GM18867 (cell line): ENCODE measurements at regions not wholly inside any gene's neighbourhood (a gene's known extent, or its start where the extent isn't known, plus 50 kb on each side); places are given as distances from the start of the nearest gene placed in this dataset.
"Not testable (repeated sequence)": the region's sequence is repeated elsewhere in the genome, so short reads cannot be mapped to it uniquely, and the experiment has no call there.

ENCODE experiments used
- ATAC-seq: cut with Tn5 transposase; IDR thresholded peaks from one replicate; pipeline ENCODE4 v1.9.1; 2021; ENCODE audit warnings: mild to moderate bottlenecking, moderate library complexity; ENCODE audit not compliant: unreplicated experiment

- ATAC-seq: no peak
Observed at GRCh38 chr18:76051396-76052226, 443.4 kb downstream of the ZNF516 start.

- ATAC-seq: no peak
Observed at GRCh38 chr18:76046221-76046620, 448.8 kb downstream of the ZNF516 start.

DNA sequence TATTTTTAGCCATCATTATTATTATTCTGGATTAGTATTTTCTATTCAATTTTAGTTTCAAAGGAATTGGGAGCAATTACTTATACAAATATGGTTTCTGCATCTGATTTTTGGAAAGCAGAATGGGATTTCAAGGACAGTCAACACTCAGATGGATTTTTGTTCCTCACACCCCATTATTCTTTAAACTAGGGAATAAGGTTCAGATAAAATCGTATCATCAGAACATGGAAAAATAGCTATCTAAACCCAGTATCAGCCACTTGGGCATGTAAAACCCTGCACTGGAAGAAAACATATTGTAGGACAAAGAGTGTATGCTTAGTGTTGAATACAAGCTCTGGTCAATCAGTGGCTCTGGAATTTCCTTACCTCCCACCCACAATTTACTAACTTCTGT is 452.5 kb downstream of the ZNF516 start:
- ATAC-seq: no peak

- ATAC-seq: no peak
Observed at GRCh38 chr18:76018210-76018609, 476.8 kb downstream of the ZNF516 start.

GRCh38 chr18:76013057-76013456 is 482.0 kb downstream of the ZNF516 start:
- ATAC-seq: no peak

GRCh38 chr18:76005632-76006208 is 489.3 kb downstream of the ZNF516 start:
- no peak for ATAC-seq

- ATAC-seq: not testable (repeated sequence)
Observed at GRCh38 chr18:75987913-75988312, 507.1 kb downstream of the ZNF516 start.

GRCh38 chr18:75984853-75985252 is 510.2 kb downstream of the ZNF516 start:
- no peak for ATAC-seq

DNA sequence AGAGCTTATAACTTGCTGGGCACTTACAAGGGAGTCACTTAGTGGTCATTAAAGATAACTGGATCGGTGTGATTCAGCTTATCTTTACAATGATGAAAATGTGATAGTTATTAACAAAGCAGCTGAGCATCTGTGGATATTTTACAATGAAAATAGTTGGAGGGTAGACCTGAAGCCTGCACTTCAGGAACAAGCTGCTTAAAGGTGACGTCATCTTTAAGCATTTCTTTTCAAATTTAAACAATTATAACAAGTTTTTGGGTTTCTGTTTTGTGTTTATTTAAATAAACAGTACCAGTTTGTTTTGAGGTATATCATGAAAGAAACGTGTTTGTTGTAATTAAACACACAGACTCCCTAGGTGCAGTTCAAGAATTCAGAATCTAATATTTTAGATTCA is 513.9 kb downstream of the ZNF516 start:
- no peak for ATAC-seq

DNA sequence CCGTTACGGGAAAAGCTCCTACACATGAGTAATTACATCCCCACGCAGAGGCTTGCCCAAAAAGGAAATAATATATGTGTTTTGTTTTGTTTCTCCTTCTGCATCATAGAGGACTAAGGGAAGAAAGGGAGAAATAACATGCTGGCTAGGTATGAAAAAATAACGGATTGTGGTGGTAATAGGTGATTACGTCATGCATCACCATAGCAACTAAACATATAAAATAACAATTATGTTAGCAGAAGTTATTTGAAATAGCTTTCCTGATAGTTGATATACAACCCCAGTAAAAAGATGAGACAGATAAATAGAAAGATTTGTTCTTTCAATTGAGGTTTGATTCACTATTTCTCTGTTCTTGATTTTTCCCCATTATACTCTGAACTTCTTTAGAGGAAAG is 518.0 kb downstream of the ZNF516 start:
- no peak for ATAC-seq

- no peak for ATAC-seq
Observed at GRCh38 chr18:75970212-75970611, 524.8 kb downstream of the ZNF516 start.

DNA sequence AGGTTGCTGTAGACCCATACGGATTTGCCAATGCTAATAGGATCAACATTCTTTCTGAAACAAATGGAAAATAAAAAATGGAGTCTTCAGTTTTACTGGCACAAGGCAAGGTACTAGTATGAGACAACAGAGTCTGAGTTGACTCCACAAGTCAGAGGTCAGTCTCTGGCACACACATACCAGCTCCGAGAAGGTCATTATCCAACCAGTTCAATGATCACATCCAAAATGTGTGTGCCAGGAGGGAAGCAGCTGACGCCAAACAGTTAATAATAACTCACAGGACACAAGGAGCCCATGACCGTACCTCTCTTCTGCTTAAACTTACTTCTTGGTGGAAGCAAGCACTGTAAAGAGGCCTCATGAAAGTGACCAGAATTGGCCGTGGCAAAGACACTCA is 528.6 kb downstream of the ZNF516 start:
- no peak for ATAC-seq

- no peak for ATAC-seq
Observed at GRCh38 chr18:75962036-75962572, 532.9 kb downstream of the ZNF516 start.

DNA sequence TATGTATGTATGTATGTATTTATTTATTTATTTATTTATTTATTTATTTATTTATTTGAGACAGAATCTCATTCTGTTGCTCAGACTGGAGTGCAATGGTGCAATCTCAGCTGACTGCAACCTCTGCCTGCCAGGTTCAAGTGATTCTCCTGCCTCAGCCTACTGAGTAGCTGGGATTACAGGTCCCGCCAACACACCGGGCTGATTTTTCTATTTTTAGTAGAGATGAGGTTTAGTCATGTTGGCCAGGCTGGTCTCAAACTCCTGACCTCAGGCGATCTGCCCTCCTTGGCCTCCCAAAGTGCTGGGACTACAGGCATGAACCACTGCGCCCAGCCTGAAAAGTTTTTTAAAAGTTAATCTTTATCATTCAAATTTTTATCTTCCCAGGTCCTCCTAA is 532.9 kb upstream of the SMIM21 start:
- not testable (repeated sequence) for ATAC-seq

DNA sequence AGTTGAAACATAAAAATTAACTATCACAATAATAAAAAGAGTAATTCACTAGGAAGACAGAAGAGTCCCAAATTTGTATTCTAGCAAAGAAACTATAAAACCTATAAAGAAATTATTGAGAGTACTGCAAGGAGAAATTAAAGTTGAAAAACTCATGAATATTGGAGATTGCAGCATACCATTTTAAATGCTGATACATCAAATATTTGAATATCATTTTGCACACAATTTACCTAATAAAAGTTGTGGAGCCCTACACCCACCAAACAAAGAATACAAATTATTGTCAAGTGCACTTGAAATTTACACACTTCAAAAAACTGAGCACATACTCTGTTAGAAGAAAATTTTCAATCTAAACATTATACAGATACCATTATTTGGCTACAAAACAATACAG is 531.6 kb upstream of the SMIM21 start:
- ATAC-seq: no peak

DNA sequence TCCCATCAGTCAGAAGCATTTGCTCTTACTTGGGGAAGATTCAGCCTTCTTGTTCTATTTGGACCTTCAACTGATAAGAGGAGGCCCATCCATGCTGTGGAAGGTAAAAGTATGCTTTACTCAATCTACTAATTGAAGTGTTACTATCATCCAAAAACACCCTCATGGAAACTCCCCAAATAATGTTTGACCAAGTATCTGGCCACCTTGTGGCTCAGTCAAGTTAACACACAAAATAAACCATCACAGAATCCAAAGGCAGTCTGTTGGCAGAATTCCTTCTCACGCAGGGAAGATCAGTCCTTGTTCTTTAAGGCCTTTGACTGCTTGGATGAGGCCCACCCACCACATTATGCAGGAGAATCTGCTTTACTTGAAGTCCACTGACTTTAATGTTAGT is 531.2 kb upstream of the SMIM21 start:
- no peak for ATAC-seq

DNA sequence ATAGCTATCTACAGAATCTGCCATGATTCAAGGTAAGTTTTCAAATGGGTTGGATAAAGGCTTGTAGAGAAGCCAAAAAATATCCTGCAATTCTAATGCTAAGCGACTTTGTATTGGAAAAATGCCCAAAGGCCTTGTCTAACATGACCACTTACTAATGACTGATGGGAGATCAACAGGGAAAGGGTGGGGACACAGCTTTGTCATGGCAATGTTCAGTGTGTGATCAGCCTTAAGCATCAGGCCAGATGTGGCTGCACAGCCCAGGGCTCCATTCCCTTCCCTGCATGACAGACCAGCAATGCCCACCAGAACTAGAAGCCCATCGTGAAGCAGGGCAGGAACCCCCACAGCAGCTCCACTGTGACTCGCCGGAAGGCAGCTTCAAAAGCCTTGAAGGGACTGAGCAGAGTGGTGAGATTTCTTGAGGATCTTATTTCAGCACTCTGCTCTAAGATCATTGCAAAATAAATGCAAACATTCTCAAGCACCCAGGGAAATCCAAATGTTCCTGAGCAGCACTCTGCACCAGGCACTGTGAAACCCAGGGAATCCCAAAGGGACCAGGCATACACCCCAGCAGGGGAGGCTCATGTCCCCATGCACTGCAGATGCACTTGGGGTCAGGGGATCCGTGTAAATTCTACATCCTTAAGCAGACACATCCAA is 517.9 kb upstream of the SMIM21 start:
- no peak for ATAC-seq

DNA sequence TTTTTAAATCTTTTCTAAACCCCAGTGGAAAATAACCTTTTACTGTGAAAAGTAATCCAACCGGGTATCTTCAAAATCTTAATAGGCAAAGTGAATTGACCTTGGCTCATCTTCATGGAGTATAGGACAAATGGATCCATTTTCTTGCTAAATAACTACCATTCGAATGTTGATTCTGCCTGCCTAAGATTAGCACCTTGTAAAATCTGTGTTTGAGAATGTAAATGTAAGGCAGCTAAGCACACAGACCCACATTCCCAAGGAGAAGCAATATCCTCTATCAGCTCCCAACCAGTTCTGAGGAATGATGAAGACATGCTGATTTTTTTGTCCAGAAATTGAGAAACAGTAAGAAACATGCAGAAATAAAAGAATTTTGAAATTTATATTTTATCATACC is 509.8 kb upstream of the SMIM21 start:
- ATAC-seq: no peak

DNA sequence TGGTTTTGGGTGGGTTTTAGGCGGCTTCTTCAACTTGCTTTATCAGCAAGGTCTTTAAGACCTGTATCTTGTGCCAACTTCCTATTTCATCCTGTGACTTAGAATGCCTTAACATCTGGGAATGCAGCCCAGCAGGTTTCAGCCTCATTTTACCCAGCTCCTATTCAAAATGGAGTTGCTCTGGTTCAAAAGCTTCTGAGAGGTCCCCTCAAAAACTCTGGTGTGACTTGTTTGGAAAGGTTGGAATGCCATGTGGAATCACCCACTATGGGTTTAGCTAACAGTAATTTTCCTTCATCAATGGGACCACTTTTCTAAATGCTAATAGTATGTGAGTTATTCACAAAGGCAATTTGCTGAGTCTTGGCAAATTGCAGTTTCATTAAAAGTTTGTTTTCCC is 509.4 kb upstream of the SMIM21 start:
- ATAC-seq: no peak

DNA sequence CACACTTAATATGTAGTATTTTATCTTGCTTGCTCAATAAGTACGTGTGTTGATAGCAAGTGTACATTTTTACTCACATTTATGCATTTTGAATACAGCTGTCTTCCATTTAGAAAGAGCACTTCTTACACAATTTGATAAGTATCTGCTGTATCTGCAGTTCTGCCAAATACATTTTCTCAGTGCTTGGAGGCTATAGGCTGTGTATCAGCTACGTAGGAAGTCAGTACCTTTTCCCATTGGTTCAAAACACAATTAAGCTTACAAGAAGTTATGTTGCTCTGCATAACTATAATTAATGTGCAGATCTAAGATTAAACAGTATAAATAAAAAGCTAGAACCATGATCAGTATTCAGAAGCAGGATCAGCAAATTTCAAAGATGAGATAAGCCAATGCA is 503.6 kb upstream of the SMIM21 start:
- ATAC-seq: no peak

DNA sequence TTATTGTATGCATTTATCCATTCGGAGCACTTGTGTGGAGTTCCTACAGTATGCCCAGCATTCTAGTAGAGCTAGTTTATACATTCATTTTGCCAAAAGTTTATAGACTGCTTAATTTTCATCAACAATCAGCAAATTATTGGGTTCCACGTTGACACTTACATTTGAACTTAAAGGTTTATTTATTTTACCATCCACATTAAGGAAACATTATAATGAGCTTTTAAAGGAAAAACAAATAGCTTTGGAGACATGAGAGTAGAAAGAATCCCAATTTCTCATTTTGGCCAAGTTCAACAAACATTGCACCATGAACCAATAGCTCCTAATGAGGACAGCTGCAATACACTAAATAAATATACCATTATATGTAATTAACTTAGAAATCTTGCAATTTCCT is 501.2 kb upstream of the SMIM21 start:
- no peak for ATAC-seq

DNA sequence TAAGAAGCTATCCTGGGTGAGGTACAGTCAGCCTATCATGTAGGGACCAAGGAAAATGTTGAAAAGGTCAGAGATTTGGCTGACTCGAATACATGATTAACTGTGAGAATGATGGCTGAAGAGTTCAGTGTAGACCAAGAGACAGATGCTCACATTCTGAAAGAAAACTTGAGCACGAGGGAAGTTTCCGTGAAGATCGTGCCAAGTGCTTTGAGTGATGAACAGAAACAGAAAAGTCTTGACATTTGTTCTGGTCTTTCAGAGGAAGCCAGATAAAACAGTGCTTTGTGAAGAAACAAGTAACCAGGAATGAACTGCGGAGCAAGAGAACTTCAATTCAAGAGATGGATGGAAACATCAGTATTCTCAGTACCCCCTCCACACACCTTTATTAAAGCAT is 500.3 kb upstream of the SMIM21 start:
- ATAC-seq: no peak
